Omental fat pad (tissue), 3 donors: ENCODE measurements at regions not wholly inside any gene's neighbourhood (a gene's known extent, or its start where the extent isn't known, plus 50 kb on each side); places are given as distances from the start of the nearest gene placed in this dataset.

ENCODE experiments used
- ATAC-seq: fragments of 150-250 bp; one replicate; pipeline ENCODE4 v1.9.1; 2016; ENCODE audit warnings: mild to moderate bottlenecking, moderate library complexity; ENCODE audit not compliant: low FRiP score
- DNase-seq: peaks from one replicate; pipeline ENCODE4 v3.0.0-alpha.2; 2019; ENCODE audit warnings: low spot score
- CTCF ChIP-seq, 3 donors: fragments of 450-650 bp; IDR thresholded peaks; one replicate each; pipeline ENCODE4 v1.5.1; 2016 to 2017; ENCODE audit warnings: antibody characterized with exemption in 3 of 3, mild to moderate bottlenecking in 3 of 3, moderate library complexity in 2 of 3

DNA sequence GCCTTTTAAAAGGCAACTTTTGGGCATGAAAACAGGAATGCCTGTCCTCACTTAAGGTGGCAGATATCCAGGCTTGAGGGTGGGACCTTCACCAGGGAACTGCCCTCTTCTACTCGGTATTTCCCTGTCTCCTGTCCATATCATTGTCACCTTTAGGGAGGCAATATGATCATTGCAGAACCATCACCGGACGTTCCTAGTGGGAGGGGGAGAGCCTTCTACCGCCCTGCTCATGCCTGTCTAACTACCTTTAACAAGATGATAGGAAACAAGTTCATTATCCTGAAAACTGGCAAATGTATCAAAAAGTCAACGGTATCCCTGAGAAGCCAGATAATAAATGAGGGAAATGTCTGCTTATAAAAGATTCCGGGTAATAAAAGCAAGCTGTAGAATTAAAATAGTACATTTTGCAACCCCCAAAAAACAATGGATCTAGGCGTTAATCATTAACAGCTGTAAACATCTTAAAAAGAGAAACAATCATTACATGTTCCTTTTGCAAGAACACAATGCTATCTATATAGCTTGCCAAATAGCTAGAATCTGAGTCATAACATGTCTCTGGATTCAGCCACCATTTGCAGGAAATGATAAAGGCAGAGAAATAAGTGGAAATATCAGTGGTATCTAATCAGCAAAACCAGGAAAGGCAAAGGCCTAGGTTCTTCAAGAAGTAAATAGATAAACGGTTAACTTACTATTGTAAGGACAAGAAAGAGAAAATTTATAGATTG lies 852.9 kb upstream of the ADGRL4 start:
- DNase-seq = no peak
- no peak for TF ChIP-seq CTCF (IDR thresholded peaks at IDR 0.05)
- no peak for ATAC-seq

DNA sequence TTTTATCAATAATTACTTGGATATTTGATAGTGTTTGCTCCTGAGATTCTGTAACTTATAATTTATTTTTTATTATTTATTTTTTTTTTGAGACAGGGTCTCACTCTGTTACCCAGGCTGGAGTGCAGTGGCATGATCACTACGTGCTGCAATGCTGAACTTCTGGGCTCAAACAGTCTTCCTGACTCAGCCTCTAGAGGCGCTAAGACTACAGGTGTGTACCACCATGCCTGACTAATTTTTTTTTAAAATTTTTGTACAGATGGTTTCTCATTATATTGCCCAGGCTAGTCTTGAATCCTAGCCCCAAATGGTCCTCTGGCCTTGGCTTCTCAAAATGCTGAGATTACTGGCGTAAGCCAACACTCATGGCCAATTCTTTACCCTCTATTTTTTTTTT lies 845.5 kb upstream of the ADGRL4 start:
- no peak for TF ChIP-seq CTCF (IDR thresholded peaks at IDR 0.05)
- no peak for ATAC-seq
- no peak for DNase-seq

DNA sequence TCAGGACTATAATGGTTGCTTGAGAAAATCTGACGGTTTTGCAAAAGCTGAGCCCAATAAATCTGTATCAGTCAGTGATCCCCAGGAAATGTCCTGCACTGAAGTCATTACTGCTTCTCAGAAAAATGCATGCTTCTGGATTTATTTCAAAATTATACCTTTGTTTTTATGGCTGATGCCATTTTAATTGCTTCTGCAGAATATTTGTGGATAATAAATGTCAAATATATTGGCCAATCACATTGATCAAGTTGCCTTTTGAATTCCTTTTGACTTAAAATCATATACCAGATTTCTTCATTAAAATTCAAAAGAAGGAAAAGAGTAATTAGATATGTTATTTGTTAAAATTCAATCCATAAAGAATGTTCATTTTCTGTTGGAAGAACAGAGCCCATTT lies 842.9 kb upstream of the ADGRL4 start:
- no peak for TF ChIP-seq CTCF (IDR thresholded peaks at IDR 0.05)
- ATAC-seq (no peak), DNase-seq (no peak)

GRCh38 chr1:79848316-79848715 lies 841.8 kb upstream of the ADGRL4 start:
- TF ChIP-seq CTCF (IDR thresholded peaks at IDR 0.05) = no peak
- DNase-seq (no peak), ATAC-seq (no peak)

GRCh38 chr1:79847700-79848099 lies 841.2 kb upstream of the ADGRL4 start:
- no peak for TF ChIP-seq CTCF (IDR thresholded peaks at IDR 0.05)
- no peak for DNase-seq
- ATAC-seq = no peak

- DNase-seq (no peak), ATAC-seq (no peak)
- TF ChIP-seq CTCF (IDR thresholded peaks at IDR 0.05) = no peak
Observed at GRCh38 chr1:79845936-79846335, 839.4 kb upstream of the ADGRL4 start.

GRCh38 chr1:79842811-79843210 lies 836.3 kb upstream of the ADGRL4 start:
- TF ChIP-seq CTCF (IDR thresholded peaks at IDR 0.05) = no peak
- ATAC-seq = no peak
- no peak for DNase-seq
